ENCODE measurements at regions not wholly inside any gene's neighbourhood (a gene's known extent, or its start where the extent isn't known, plus 50 kb on each side); places are given as distances from the start of the nearest gene placed in this dataset.

DNA sequence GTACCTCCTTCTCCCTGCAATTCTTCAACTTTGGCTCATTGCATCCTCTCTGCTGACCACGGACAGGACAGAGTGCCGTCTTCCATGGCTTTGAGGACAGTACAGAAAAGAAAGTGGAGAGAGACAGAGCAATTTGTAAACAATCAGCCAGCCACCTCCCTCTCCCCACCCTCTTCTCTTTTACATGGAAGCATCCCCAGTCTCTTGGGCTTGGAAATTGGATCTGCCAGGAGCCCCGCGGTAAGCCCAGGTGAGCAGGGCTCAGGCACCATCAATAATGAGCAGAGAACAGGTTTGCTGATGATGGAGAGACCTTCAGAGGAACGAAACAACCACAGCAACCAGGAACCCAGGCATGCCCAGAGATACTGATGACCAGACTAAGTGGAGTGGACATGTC lies 194.9 kb upstream of the TNRC6C start:
- peak in 1 of 2 experiments; percentile 32 for DNase-seq

- no peak for DNase-seq
These were observed 193.2 kb upstream of the TNRC6C start for GRCh38 chr17:77765292-77765691.

- no peak for DNase-seq
These were observed 191.4 kb upstream of the TNRC6C start for GRCh38 chr17:77767148-77767547.

DNA sequence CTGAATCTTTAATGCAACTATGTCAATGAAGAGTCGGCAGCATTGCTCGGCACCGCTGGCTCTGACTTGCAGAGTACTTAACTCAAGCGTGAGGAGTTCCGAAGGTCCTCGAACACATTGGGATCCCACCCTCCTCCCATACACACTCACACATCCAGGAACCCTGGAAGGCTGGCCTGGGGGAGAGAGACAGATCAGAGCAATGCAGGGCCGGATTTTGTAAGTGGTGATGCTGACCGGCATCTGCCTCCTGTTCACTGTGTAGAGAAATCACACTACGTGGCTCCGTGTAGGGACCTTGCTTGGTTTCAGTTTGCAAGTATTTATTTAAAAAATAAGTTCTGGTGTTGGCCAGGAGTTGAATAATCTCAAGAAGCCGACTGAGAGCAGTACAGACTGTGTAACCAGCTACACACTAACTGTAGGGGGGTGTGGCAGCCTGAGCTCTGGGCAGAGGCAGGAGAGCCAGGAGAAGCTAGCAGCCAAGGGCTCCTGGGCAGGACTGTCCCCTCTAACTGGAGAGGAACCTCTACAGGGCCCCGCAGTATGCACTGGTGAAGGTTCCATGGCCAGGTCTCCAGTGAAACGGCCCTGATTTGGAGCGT lies 190.2 kb upstream of the TNRC6C start:
- DNase-seq: no peak

- DNase-seq: no peak
These were observed 189.3 kb upstream of the TNRC6C start for GRCh38 chr17:77769215-77769614.

DNA sequence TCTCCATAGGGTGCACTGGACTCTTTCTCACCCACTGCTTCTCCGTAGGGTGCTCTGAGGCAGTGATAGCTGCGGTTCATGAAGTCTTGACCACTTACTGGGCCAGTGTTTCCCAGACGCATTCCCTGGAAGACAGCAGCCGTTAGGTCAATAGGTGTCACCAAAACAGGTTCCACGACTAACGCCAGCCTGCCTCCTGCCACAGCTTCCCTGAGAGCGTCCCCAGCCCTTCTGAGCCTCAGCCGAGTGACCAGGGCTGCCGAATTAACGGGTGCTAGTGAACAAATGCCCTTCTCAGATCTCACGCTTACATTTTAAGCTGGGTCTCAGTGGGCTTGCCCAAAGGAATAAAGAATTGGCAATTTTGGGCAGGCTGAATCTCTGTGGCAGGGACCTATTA lies 188.7 kb upstream of the TNRC6C start:
- DNase-seq: no peak

- DNase-seq: no peak
These were observed 188.0 kb upstream of the TNRC6C start for GRCh38 chr17:77770331-77771105.

- DNase-seq: no peak
These were observed 187.4 kb upstream of the TNRC6C start for GRCh38 chr17:77771145-77771544.

DNA sequence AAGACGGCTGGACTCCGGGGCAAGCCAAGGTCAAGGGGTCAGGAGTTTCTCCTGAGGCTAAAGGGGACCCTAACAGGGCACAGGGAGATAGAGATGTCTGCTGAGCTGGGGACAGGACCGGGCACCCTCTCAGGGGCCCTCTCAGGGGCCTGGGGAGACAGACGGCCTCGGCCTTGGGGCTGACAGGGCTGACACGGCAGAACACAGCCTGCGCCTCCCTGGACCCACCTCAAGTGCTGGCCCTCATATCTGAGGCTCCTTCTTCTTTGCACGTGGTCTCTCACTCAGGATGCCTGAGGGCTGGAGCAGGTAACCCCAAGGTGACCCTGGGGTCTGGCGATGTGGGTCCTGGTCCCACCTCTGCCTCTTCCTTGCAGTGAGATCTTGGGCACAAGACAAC lies 186.9 kb upstream of the TNRC6C start:
- no peak for DNase-seq

GRCh38 chr17:77771998-77772397 lies 186.5 kb upstream of the TNRC6C start:
- DNase-seq: no peak

- peak; percentile 28 to 86 for DNase-seq
These were observed 186.0 kb upstream of the TNRC6C start for GRCh38 chr17:77772461-77772897.

- DNase-seq: peak in 1 of 2 experiments; percentile 38
These were observed 185.6 kb upstream of the TNRC6C start for GRCh38 chr17:77772899-77773358.

GRCh38 chr17:77774182-77774581 lies 184.3 kb upstream of the TNRC6C start:
- DNase-seq: no peak

DNA sequence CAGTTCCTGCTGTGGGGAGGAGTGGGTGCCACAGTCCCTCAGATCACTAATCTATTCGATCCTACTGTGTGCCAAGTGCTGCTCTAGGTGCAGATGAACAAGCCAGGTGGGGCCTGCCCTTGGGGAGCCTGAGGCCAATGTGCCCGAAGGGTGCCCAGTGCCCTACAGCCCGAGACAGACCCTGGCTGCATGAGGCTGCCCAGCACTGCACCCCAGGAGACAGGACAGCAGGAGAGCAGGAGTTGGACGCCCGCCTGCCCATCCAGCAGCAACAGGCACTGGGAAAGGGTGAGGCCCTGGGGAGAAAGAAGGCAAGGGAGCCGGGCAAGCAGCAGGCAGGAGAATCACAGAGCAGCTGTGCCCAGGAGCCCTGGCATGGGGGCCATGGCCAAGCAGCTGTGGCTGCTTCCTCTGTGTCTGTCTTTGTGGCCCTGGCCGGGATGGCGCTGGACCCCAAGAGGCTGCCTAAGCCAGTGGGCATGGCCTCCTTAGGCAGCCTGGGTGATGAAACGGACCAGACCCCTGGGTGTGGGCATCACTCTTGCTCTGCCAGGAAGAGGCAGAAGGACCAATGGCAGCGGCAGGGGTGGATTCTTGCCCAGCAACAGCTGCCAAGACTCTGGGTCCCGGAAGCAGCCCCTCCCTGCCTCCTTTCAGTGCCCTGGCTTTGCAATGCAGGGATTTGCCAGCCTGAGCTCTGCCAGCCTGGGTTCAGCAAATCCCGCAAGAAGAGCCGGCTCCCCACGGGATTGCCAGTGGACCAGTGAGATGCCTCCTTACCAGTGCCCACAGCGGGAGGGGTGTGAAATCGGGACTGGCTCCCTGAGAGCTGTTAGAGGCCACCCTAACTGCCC lies 179.6 kb upstream of the TNRC6C start:
- peak in 1 of 2 experiments; percentile 27 for DNase-seq

- DNase-seq: no peak
These were observed 178.6 kb upstream of the TNRC6C start for GRCh38 chr17:77779711-77780539.

- no peak for DNase-seq
These were observed 177.0 kb upstream of the TNRC6C start for GRCh38 chr17:77781536-77781935.

DNA sequence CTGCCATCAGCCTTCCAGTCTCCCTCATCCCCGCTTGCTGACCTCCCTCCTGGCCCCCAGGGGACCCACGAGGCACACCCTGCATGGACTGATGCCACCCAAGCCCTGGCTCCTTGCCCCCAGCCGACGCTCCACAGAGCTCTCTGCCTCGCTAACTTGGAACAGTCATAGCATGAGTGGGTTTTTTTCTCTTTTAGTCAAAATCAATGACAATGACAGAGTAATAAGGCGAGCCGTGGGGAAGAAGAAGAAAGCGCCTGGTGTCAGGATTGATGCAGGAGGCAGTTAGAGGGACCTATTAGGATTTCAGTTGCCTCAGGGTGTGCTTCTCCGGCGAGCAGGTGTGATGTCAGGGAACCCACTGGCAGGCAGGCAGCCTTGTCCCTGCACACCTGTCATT lies 176.3 kb upstream of the TNRC6C start:
- peak in 1 of 2 experiments; percentile 54 for DNase-seq

GRCh38 chr17:77782611-77783010 lies 175.9 kb upstream of the TNRC6C start:
- DNase-seq: no peak

GRCh38 chr17:77783991-77784820 lies 174.3 kb upstream of the TNRC6C start:
- DNase-seq: no peak

DNA sequence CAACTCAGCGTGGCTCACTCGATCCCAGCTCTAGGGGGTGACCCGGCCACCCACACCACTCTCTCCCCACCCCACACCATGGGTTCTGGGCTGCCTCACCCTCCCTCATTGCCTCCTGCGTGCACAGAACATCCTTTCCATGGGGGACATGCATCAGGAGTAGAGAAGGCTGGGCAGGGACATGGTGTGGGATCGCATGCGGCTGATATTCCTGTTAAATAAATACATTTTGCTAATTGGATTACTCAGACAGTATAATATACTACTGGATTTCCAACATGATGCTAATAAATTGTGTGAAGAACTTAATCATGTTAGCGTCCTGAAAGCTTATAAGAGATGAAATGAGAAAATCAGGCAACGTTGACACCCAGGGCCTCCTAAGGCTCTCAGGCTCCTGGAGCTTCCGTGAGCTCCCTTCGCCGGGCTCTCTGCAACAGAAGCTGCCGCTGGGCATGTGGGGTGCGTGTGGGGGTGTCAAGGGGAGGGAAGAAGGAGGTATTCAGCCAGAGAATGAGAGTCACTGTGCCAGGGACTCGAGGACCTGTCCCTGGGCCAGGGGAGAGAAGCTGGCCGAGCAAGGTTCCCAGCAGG lies 173.1 kb upstream of the TNRC6C start:
- DNase-seq: no peak

DNA sequence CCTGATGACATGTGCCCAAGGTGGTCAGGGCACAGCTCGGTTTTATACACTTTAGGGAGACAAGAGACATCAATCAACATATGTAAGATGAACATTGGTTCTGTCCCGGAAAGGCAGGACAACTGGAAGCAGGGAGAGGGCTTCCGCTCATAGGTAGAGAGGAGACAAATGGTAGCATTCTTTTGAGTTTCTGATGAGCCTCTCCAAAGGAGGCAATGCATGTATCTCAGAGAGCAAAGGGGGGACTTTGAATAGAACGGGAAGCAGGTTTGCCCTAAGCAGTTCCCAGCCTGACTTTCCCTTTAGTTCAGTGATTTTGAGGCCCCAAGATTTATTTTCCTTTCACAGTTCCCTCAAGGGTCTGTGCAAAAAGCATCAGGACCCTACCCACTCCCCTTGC lies 172.4 kb upstream of the TNRC6C start:
- DNase-seq: no peak
